Astrocyte of the hippocampus (primary cell): ENCODE measurements at regions not wholly inside any gene's neighbourhood (a gene's known extent, or its start where the extent isn't known, plus 50 kb on each side); places are given as distances from the start of the nearest gene placed in this dataset.

Experiments used
- DNase-seq: peaks from one replicate; pipeline ENCODE4 v3.0.0; 2011; ENCODE audit warnings: low read depth, low spot score

DNA sequence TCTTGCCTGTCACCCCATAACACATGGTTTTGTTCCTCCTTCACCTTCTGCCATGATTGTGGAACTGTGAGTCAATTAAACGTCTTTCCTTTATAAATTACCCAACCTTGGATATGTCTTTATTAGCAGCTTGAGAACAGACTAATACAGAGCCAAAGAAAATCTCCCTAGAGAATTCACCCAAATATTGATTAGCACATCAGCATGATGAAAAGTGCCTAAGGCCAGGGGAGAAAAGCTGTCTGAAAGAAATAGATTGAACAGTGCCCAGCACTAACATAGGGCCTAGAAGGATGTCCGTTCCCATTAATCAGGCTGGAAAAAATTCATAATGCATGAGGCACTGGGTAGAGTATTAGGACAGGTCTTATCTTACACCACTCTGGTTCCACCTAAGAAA, 111.9 kb upstream of the CALN1 start:
- DNase-seq: no peak

DNA sequence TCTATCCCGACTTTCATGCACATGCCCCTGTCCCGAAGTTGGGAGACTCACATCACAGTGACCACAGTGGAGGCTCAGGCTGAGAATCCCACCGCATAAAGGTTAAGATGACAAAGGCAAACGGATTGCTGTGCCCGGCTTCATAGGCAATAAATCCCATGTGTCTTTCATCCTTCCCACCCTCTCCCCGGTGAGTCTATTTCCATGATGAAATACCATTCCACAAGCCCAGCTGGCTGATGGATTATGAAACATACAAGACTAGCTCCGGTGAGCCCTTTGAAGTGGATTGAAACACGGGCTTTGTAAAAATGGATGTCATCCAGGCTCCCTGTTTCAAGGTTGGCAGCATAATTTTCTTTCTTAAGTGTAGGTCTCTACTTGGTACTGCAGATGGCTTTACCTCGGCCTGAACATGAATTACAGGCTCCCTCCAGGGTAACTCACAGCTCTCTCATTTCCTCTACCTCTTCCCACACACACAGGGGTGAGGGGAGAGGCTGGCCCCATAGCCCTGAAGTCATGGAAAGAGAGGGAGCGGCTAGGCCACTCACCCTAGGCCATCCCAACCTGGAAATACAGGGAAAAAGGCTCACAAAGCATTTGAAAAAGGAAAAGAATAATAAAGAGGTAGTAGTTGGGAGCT, 92.0 kb upstream of the CALN1 start:
- DNase-seq: no peak

DNA sequence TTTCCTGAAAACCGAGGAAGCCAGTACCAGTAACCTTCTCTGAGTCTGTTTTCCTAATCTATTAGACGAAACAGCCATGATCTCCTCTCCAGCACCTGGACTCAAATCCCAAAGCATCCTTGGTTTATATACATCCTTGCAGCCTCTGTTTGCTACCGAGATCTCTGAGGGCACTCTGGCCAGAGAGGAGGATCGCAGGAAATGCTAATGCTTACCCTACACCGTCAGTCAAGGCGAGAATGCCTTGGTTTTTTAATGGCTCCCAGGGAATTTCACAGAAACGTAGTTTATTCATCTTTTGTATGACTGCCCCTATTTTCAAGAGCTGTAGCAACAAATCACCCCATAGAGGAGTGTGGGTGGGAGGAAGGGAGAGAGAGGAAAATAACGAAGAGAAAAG, 91.5 kb upstream of the CALN1 start:
- DNase-seq: no peak

DNA sequence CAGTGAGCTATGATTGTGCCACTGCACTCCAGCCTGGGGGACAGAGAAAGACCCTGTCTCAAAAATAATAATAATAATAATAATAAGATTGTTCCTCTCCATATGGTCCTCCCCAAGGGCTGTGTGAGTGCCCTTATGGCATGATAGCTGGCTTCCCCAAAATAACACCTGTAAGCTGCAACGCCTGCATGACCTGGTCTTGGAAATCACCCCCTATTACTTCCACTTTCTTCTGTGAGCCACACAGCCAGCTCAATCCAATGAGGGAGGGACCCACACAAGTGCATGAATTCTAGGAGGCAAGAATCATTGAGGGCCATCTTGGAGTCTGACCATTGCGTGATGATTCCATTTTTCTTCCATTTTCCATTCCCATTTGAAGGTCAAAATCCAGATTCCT, 82.7 kb upstream of the CALN1 start:
- no peak for DNase-seq

DNA sequence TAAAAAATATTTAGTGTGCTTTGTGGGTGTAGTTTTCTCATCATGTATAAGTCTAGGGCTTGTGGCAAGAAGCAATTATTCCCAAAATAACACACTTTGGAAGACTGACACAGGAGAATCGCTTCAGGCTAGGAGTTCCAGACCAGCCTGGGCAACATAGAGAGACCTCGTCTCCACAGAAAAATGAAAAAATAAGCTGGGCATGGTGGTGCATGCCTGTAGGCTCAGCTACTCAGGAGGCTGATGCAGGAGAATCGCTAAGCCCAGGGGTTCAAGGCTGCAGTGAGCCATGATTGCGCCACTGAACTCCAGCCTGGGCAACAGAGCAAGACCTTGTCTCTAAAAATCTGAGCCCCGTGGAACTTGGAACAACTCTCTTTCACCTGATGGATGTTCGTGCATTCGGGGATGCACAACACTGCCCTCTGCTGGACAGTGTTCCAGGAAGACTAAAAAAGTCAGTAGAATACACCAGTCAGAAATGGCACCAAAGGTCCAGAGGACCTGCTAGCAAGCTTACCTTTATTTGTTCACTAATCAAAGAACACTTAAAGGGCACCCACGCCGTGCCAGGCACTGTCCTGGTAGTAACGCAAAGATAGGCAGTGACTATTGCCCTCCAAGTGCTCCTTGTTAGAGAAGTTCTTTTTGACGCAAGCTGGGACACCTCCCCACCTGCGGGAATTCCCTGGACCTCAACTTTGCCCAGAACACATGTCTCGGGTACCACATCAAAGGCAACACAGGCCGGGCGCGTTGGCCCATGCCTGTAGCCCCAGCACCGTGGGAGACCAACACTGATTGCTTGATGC, 81.9 kb upstream of the CALN1 start:
- DNase-seq: peak; percentile 77

DNA sequence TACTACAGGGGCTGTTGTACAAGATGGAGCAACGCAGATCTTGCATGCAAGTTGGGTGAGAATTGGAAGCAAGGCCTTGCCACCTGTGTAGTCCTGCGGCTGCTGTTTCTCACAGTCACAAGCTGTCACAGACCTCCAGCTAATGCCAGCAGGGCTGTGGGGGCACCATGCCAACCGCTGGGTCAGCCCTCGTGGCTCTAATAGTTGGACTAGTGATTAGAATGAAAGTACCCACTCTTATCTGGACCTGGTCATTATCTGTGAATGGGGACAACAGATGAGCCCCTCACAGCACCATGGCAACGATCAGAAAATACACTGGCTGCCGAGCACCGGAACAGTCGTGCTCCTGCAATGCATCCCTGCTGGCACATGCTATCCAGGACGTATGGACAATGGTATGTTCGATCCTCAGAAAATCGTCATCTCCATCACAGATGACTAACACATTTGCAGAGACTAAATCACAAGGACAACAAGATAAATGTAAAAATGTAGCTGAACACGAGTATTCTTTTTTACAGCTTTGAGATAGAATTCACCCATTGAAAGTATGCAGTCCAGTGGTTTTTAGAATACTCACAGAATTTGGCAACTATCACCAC, 80.4 kb upstream of the CALN1 start:
- DNase-seq: no peak

DNA sequence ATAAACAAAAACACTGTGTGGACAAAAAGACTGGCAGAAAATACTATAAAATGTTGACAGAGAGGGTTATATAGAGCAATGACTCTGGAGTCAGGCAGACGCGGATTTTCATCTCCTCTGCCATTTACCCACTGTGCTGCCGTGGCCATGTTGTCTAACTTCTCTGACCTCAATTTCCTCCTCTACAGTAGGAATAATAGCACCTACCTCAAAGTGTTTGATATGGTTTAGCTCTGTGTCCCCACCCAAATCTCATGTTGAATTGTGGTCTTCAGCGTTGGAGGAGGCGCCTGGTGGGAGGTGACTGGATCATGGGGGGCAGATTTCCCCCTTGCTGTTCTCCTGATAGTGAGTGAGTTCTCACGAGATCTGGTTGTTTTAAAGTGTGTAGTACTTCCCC, 78.2 kb upstream of the CALN1 start:
- DNase-seq: no peak

DNA sequence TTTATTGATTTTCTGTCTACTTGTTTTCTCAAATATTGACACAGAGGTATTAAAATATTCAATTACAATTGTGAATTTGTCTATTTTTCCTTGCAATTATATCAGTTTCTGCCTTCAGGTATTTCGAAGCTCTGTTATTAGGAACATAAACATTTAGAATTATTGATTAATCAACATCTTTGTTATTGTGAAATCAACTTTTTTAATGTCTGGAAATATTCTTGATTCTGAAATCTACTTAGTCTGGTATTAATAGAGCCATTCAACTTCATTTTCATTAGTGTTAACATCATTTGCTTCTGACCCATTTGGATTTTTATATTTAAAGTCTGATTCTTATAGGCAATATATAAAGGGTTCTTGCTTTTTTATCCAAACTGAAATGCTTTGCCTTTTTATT, 69.8 kb upstream of the CALN1 start:
- DNase-seq: no peak

DNA sequence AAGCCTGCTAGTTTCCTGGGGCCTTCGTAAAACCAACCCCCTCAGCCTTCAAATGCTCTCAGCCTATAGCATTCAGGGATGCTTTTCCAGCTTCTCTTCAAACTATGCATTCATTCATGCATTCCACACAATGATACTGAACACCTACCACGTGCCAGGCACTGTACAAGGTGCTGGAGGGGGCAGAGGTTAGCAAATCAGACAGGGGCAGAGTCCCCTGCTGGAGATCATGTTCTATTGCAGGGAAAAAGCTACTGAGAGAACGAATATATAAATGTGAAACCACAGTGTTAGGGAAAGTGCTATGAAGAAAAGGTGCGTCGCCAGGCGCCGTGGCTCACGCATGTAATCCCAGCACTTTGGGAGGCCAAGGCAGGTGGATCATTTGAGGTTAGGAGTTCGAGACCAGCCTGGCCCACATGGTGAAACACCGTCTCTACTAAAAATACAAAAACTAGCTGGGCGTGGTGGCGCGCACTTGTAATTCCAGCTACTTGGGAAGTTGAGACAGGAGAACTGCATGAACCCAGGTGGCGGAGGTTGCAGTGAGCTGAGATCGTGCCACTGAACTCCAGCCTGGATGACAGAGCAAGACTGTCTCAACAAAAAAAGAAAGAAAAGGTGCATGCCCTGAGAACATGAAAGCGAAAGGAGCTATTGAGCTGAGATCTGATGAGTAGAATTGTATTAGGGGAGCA, 64.6 kb upstream of the CALN1 start:
- no peak for DNase-seq

DNA sequence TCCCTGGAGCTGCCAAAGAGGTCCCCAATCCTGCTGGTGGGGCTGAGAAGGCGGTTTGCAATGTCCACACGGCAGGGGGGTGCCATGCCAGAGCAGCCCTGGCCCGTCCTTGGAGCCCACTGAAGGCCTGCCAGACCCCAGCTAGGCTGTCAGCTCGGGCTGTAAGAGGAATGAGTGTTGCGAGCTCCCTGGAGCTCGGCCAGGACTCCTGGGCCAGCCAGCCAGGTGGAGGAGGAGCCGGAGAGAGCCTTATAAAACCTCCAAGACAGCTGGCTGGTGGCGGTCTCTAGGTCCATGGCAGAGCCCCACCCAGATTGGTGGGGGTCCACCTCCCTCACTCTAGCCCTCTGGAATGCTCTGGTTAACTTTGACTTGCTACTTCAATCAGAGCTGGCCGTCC, 55.1 kb upstream of the CALN1 start:
- no peak for DNase-seq

DNA sequence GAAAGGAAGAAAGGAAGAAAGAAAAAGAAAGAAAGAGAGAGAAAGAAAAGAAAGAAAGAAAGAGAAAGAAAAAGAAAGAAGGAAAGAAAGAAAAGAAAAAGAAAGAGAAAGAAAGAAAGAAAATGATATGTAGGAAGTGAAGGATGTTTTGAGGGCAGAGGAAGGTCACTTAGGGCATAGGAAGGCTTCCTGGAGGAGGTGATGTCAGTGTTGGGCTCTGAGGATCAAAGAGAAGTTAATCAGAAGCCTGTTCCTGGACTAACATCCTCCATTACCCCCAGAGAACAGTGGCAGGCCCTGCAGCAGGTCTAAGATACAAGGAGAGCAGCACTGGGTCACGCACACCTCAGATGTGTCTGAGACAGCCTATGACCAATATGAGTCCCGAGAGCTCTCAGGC, 54.7 kb upstream of the CALN1 start:
- DNase-seq: no peak

DNA sequence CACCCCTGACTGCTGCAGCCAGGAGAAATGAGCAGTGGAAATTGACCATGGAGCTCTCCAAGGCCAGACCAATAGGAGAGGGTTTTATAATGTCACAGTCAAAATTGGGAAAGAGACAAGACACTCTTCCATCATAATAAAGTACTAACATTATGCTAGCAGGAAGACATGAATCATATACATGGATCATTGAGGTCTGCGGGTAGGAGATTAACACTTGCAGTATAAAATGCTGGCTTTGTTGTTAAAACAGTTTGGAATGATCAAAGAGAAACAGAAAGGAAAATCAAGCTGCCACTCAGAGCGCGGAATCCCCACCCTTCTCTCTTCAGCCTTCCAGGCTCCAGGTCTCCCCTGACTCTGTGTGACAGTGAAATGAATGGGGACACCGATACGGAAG, 53.4 kb upstream of the CALN1 start:
- no peak for DNase-seq

DNA sequence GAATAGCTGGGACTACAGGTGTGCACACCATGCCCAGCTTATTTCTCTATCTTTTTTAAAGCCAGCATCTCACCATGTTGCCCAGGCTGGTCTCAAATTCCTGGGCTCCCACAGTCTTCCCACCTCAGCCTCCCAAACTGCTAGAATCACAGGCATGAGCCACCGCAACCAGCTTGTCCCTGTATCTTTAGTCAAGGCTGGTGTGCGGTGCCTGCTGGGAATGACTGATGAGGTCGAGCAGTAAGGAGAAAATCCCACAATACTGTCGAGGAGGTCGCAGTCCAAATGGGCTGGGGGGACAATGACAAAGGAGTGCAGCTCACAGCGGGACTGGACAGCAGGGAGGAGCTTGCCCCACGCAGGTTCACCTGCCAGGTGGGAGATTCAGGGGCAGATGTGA, 50.2 kb upstream of the CALN1 start:
- DNase-seq: no peak
